ENCODE measurements at regions not wholly inside any gene's neighbourhood (a gene's known extent, or its start where the extent isn't known, plus 50 kb on each side); places are given as distances from the start of the nearest gene placed in this dataset.

DNA sequence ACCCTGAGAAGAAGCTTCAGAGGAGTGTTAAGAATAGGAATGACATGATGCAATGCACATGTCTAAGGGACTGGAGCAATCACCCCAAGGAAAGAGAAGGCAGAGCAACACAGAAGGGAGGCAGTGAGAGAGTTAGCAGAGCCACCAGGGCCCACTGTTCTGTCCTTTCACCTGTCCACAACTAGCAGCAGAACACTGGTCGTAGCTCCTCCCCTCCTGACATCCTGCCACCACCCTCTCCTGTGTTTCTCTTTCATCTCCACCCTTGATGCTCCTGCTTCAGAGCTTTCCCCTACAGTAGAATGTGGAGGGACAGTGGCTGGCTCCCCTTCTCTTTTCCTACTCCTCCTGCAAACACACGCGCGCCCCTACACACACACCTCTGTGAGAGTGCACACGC is 483.4 kb upstream of the KIF2A start:
- Histone ChIP-seq H3K4me1 (ENCODE audit: control insufficient read depth, insufficient read depth, low read length, poor library complexity, severe bottlenecking) (peaks cover 11% of the 10 kb centered on the region), H3K9me3 (ENCODE audit: control insufficient read depth, low read length) (no peaks in the 10 kb centered on the region), H3K4me3 (ENCODE audit: extremely low read depth, insufficient read depth, low read length, poor library complexity, severe bottlenecking) (no peak overlapping the region), H3K36me3 (ENCODE audit: control insufficient read depth, insufficient read depth, low read length) (no peaks in the 10 kb centered on the region), H3K27ac (ENCODE audit: low read depth, low read length, severe bottlenecking) (no peak overlapping the region)
- 93 to 100% methylated on average over 2 of the region's 5 CpGs for WGBS, 2 experiments (ENCODE audit: insufficient coverage in 2 of 2)

DNA sequence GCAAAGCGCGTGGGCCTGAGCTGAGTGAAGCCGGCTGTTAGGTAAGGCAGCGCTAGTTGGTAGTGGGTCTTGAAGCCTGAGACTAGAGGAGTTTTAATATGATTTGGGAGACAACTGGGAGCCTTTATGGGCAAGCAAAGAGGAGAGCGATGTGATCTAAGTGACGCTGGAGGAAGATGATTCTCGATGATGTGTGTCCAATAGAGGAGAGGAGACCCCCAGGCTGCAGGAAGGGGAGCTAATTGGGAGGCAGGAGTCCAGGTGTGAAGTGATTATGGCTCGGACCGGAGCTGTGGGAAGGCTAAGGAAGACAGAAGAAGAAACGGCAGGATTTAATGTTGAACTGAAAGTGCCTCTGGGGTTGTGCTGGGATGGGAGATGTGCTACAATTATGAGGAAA is 482.9 kb upstream of the KIF2A start:
- WGBS, 2 experiments (ENCODE audit: insufficient coverage in 2 of 2): 94 to 97% methylated on average over 10 of the region's 10 CpGs
- Histone ChIP-seq H3K27ac (ENCODE audit: low read depth, low read length, severe bottlenecking) (no peak overlapping the region), H3K4me1 (ENCODE audit: control insufficient read depth, insufficient read depth, low read length, poor library complexity, severe bottlenecking) (peaks cover 10% of the 10 kb centered on the region), H3K9me3 (ENCODE audit: control insufficient read depth, low read length) (no peaks in the 10 kb centered on the region), H3K4me3 (ENCODE audit: extremely low read depth, insufficient read depth, low read length, poor library complexity, severe bottlenecking) (no peak overlapping the region), H3K36me3 (ENCODE audit: control insufficient read depth, insufficient read depth, low read length) (no peaks in the 10 kb centered on the region)

GRCh38 chr5:61823781-61824180 is 482.2 kb upstream of the KIF2A start:
- H3K36me3 ChIP-seq (ENCODE audit: control insufficient read depth, insufficient read depth, low read length): no peaks in the 10 kb centered on the region
- no peaks in the 10 kb centered on the region for H3K9me3 ChIP-seq (ENCODE audit: control insufficient read depth, low read length)
- H3K4me1 ChIP-seq (ENCODE audit: control insufficient read depth, insufficient read depth, low read length, poor library complexity, severe bottlenecking): peaks cover 8% of the 10 kb centered on the region
- WGBS, 2 experiments (ENCODE audit: insufficient coverage in 2 of 2): no CpG with 5 or more reads among the region's 2 CpGs
- H3K4me3 ChIP-seq (ENCODE audit: extremely low read depth, insufficient read depth, low read length, poor library complexity, severe bottlenecking): no peak overlapping the region
- H3K27ac ChIP-seq (ENCODE audit: low read depth, low read length, severe bottlenecking): no peak overlapping the region

DNA sequence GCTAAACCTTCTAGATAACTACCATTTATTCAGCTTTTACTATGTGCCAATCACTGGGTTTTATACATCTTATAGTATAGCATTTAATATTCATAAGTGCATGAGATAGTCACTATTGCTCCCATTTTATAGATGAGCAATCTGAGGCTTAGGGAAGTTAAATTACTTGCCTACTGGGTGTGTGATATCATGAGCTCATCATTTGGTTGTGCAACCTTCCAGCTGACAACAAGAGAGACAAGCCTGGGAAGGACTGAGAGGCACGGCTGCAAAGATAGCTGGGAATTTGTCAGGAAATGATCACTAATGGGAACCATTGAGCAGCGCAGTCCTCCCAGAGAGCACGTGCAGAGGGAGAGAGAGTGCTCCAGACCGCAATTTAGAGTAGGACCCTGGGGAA is 481.6 kb upstream of the KIF2A start:
- H3K4me3 ChIP-seq (ENCODE audit: extremely low read depth, insufficient read depth, low read length, poor library complexity, severe bottlenecking): no peak overlapping the region

GRCh38 chr5:61827445-61827975 is 478.5 kb upstream of the KIF2A start:
- peaks cover 8% of the 10 kb centered on the region for H3K4me1 ChIP-seq (ENCODE audit: control insufficient read depth, insufficient read depth, low read length, poor library complexity, severe bottlenecking)
- no peak overlapping the region for H3K4me3 ChIP-seq (ENCODE audit: extremely low read depth, insufficient read depth, low read length, poor library complexity, severe bottlenecking)
- H3K36me3 ChIP-seq (ENCODE audit: control insufficient read depth, insufficient read depth, low read length): no peaks in the 10 kb centered on the region
- H3K9me3 ChIP-seq (ENCODE audit: control insufficient read depth, low read length): no peaks in the 10 kb centered on the region
- peak overlapping the region; percentile 10 for H3K27ac ChIP-seq (ENCODE audit: low read depth, low read length, severe bottlenecking)
- WGBS, 2 experiments (ENCODE audit: insufficient coverage in 2 of 2): 96 to 100% methylated on average over 2 of the region's 2 CpGs

More for the DNA sequence above, 481.6 kb upstream of the KIF2A start:
- H3K4me1 ChIP-seq (ENCODE audit: control insufficient read depth, insufficient read depth, low read length, poor library complexity, severe bottlenecking): peaks cover 8% of the 10 kb centered on the region
- H3K36me3 ChIP-seq (ENCODE audit: control insufficient read depth, insufficient read depth, low read length): no peaks in the 10 kb centered on the region
- no peak overlapping the region for H3K27ac ChIP-seq (ENCODE audit: low read depth, low read length, severe bottlenecking)
- WGBS, 2 experiments (ENCODE audit: insufficient coverage in 2 of 2): 93 to 98% methylated on average over 4 of the region's 4 CpGs
- H3K9me3 ChIP-seq (ENCODE audit: control insufficient read depth, low read length): no peaks in the 10 kb centered on the region

DNA sequence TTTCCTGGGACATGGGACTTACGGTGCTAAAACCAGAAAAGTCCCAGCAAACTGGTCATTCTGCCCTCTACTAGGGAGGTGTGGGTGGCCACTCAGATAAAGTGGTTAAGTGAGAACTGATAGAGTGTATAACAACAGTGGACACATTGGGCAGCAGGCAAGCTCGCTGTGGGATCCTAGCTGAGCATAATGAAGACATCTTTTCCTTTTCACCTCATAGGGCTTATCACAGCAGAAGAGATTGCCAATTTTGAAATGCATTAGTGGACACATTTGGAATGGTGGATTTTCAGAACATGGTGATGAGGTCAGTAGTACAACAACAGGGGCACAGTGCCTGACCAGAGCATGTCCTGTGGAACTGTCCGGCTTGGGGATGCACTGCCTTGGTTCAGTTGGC is 477.1 kb upstream of the KIF2A start:
- WGBS, 2 experiments (ENCODE audit: insufficient coverage in 2 of 2): 90 to 100% methylated on average over 2 of the region's 3 CpGs
- Histone ChIP-seq H3K4me1 (ENCODE audit: control insufficient read depth, insufficient read depth, low read length, poor library complexity, severe bottlenecking) (peaks cover 8% of the 10 kb centered on the region), H3K36me3 (ENCODE audit: control insufficient read depth, insufficient read depth, low read length) (no peaks in the 10 kb centered on the region), H3K27ac (ENCODE audit: low read depth, low read length, severe bottlenecking) (no peak overlapping the region), H3K4me3 (ENCODE audit: extremely low read depth, insufficient read depth, low read length, poor library complexity, severe bottlenecking) (no peak overlapping the region), H3K9me3 (ENCODE audit: control insufficient read depth, low read length) (no peaks in the 10 kb centered on the region)

- Histone ChIP-seq H3K4me1 (ENCODE audit: control insufficient read depth, insufficient read depth, low read length, poor library complexity, severe bottlenecking) (peaks cover 8% of the 10 kb centered on the region), H3K36me3 (ENCODE audit: control insufficient read depth, insufficient read depth, low read length) (no peaks in the 10 kb centered on the region), H3K27ac (ENCODE audit: low read depth, low read length, severe bottlenecking) (no peak overlapping the region), H3K9me3 (ENCODE audit: control insufficient read depth, low read length) (no peaks in the 10 kb centered on the region), H3K4me3 (ENCODE audit: extremely low read depth, insufficient read depth, low read length, poor library complexity, severe bottlenecking) (no peak overlapping the region)
- WGBS, 2 experiments (ENCODE audit: insufficient coverage in 2 of 2): 93 to 95% methylated on average over 4 of the region's 4 CpGs
Observed at GRCh38 chr5:61831736-61832135, 474.3 kb upstream of the KIF2A start.

- no peaks in the 10 kb centered on the region for H3K36me3 ChIP-seq (ENCODE audit: control insufficient read depth, insufficient read depth, low read length)
- H3K4me1 ChIP-seq (ENCODE audit: control insufficient read depth, insufficient read depth, low read length, poor library complexity, severe bottlenecking): no peaks in the 10 kb centered on the region
- H3K4me3 ChIP-seq (ENCODE audit: extremely low read depth, insufficient read depth, low read length, poor library complexity, severe bottlenecking): no peak overlapping the region
- no peak overlapping the region for H3K27ac ChIP-seq (ENCODE audit: low read depth, low read length, severe bottlenecking)
- no peaks in the 10 kb centered on the region for H3K9me3 ChIP-seq (ENCODE audit: control insufficient read depth, low read length)
Observed at GRCh38 chr5:61837788-61838187, 468.2 kb upstream of the KIF2A start.

DNA sequence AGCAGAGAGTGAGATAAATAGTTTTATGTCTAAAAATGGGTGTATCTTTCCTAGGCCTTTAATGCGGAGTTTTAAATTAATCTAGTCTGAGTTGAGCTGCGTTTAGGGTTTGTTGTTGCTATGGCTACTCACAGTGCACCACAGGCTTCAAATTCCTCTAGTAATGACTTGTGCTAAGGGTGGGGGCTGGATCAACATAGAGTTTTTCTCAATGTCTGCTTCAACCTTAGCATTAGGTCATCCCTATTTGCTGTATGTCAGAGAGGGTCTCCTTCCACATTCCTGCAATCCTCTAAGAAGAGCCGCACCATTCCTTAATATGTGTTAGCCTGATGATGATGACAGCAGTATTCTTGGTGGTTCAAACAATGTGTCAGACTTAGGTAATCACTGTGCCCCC is 465.6 kb upstream of the KIF2A start:
- 92% methylated on average over 2 of the region's 3 CpGs; no CpG with 5 or more reads in 1 of the 2 experiments for WGBS, 2 experiments (ENCODE audit: insufficient coverage in 2 of 2)

DNA sequence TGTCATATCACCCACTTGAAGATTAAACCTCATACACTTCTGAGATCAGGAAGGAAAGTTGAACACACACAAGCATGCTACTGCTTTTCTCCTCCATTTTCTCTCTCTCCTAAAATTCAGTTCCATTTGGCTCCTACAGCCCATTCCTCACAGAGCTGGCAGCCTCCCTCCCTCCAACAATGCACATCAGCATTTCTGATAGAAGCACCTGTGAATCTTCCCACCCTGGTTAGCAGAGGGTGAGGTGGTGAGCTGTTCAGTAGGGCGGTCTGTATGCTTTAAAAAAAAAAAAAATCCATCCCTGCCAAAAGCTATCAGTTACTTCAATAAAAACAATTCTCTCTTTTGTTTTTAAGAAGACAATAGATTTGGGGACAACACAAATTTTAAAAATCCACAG is 463.2 kb upstream of the KIF2A start:
- Histone ChIP-seq H3K4me1 (ENCODE audit: control insufficient read depth, insufficient read depth, low read length, poor library complexity, severe bottlenecking) (no peaks in the 10 kb centered on the region), H3K9me3 (ENCODE audit: control insufficient read depth, low read length) (no peaks in the 10 kb centered on the region), H3K27ac (ENCODE audit: low read depth, low read length, severe bottlenecking) (no peak overlapping the region), H3K36me3 (ENCODE audit: control insufficient read depth, insufficient read depth, low read length) (no peaks in the 10 kb centered on the region), H3K4me3 (ENCODE audit: extremely low read depth, insufficient read depth, low read length, poor library complexity, severe bottlenecking) (no peak overlapping the region)
- WGBS, 2 experiments (ENCODE audit: insufficient coverage in 2 of 2): no CpG with 5 or more reads among the region's 1 CpG

More for the DNA sequence above, 465.6 kb upstream of the KIF2A start:
- Histone ChIP-seq H3K27ac (ENCODE audit: low read depth, low read length, severe bottlenecking) (no peak overlapping the region), H3K36me3 (ENCODE audit: control insufficient read depth, insufficient read depth, low read length) (no peaks in the 10 kb centered on the region), H3K9me3 (ENCODE audit: control insufficient read depth, low read length) (no peaks in the 10 kb centered on the region), H3K4me3 (ENCODE audit: extremely low read depth, insufficient read depth, low read length, poor library complexity, severe bottlenecking) (no peak overlapping the region), H3K4me1 (ENCODE audit: control insufficient read depth, insufficient read depth, low read length, poor library complexity, severe bottlenecking) (no peaks in the 10 kb centered on the region)

DNA sequence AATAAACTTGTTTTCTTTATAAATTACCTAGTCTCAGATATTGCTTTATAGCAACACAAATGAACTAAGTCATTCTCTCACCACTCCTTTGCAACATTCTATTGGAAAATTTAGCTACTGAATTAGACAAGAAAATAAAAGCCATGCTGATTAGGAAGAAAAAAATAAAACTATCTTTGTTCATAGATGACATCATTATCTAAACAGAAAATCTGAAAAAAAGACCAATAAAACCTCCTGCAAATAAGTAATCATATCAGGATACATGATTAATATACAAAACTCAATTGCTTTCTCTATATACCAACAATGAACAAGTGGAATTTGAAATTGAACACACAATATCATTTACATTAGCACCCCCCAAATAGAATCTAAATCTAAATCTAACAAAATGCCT is 455.3 kb upstream of the KIF2A start:
- H3K27ac ChIP-seq (ENCODE audit: low read depth, low read length, severe bottlenecking): no peak overlapping the region

More for the DNA sequence above, 455.3 kb upstream of the KIF2A start:
- Histone ChIP-seq H3K36me3 (ENCODE audit: control insufficient read depth, insufficient read depth, low read length) (no peaks in the 10 kb centered on the region), H3K4me3 (ENCODE audit: extremely low read depth, insufficient read depth, low read length, poor library complexity, severe bottlenecking) (no peak overlapping the region), H3K9me3 (ENCODE audit: control insufficient read depth, low read length) (no peaks in the 10 kb centered on the region), H3K4me1 (ENCODE audit: control insufficient read depth, insufficient read depth, low read length, poor library complexity, severe bottlenecking) (no peaks in the 10 kb centered on the region)

Data from mesodermal cell (in vitro differentiated cells).